ENCODE measurements at regions not wholly inside any gene's neighbourhood (a gene's known extent, or its start where the extent isn't known, plus 50 kb on each side); places are given as distances from the start of the nearest gene placed in this dataset.

DNA sequence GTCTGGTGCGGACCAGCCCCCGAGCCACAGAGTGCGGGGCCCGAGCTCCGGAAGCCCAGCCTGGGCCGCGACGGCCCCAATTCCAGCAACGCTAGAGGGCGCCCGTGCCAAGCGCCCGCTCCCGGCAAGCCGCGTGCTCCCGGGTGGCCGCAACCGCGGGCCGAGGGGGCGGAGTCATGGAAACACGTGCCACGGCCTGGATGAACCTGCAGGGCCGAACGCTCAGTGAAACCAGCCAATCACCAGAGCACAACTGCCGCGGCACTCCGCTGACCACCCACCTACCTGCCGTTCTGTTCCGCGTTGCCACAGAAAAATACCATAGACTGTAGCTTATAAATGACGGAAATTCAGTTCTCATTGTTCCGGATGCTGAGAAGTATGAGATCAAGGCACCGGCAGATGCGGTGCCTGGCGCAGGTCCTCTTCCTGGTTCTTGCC is 85.7 kb upstream of the FOXC1 start:
- Histone ChIP-seq H3K9ac (ENCODE audit: low read length) (no peak overlapping the region), H2AFZ (ENCODE audit: low read depth, low read length) (peak overlapping the region; percentile 76), H3K36me3 (ENCODE audit: insufficient read depth, low read length) (no peaks in the 10 kb centered on the region), H3K9me3 (ENCODE audit: insufficient read depth, low read depth, low read length) (no peaks in the 10 kb centered on the region), H3K27me3 (ENCODE audit: insufficient read depth, low read length) (peaks cover 14% of the 10 kb centered on the region), H3K4me1 (ENCODE audit: insufficient read depth, low read length) (peaks cover 8% of the 10 kb centered on the region), H4K20me1 (ENCODE audit: insufficient read depth, low read length) (no peaks in the 10 kb centered on the region), H3K4me3 (ENCODE audit: insufficient read depth, low read depth, low read length) (peak overlapping the region; percentile 13), H3K4me2 (ENCODE audit: low read length) (peak overlapping the region; percentile 65), H3K79me2 (ENCODE audit: insufficient read depth, low read length) (no peaks in the 10 kb centered on the region), H3K27ac (ENCODE audit: low read depth, low read length) (no peak overlapping the region)
- DNase-seq (ENCODE audit: low read depth) (peak; percentile 20), FAIRE-seq (no peak)
- no peaks in the 10 kb centered on the region for H3K9me3 Mint-ChIP-seq (ENCODE audit: unreplicated experiment)
- peaks cover 13% of the 10 kb centered on the region for H3K4me1 Mint-ChIP-seq (ENCODE audit: low read depth, unreplicated experiment)
- H3K27ac Mint-ChIP-seq (ENCODE audit: unreplicated experiment) = no peak overlapping the region
- H3K4me3 Mint-ChIP-seq (ENCODE audit: unreplicated experiment) = no peak overlapping the region
- H3K27me3 Mint-ChIP-seq (ENCODE audit: low read depth, unreplicated experiment) = peaks cover 28% of the 10 kb centered on the region
- TF ChIP-seq, protein P1, sequence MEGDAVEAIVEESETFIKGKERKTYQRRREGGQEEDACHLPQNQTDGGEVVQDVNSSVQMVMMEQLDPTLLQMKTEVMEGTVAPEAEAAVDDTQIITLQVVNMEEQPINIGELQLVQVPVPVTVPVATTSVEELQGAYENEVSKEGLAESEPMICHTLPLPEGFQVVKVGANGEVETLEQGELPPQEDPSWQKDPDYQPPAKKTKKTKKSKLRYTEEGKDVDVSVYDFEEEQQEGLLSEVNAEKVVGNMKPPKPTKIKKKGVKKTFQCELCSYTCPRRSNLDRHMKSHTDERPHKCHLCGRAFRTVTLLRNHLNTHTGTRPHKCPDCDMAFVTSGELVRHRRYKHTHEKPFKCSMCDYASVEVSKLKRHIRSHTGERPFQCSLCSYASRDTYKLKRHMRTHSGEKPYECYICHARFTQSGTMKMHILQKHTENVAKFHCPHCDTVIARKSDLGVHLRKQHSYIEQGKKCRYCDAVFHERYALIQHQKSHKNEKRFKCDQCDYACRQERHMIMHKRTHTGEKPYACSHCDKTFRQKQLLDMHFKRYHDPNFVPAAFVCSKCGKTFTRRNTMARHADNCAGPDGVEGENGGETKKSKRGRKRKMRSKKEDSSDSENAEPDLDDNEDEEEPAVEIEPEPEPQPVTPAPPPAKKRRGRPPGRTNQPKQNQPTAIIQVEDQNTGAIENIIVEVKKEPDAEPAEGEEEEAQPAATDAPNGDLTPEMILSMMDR (IDR thresholded peaks at IDR 0.05; ENCODE audit: insufficient read depth, low read depth, low read length) = peak; percentile 34
- no peak for TF ChIP-seq EZH2 (IDR thresholded peaks at IDR 0.05; ENCODE audit: insufficient read depth, low read length)
- no peaks in the 10 kb centered on the region for H3K36me3 Mint-ChIP-seq (ENCODE audit: low read depth, unreplicated experiment)

DNA sequence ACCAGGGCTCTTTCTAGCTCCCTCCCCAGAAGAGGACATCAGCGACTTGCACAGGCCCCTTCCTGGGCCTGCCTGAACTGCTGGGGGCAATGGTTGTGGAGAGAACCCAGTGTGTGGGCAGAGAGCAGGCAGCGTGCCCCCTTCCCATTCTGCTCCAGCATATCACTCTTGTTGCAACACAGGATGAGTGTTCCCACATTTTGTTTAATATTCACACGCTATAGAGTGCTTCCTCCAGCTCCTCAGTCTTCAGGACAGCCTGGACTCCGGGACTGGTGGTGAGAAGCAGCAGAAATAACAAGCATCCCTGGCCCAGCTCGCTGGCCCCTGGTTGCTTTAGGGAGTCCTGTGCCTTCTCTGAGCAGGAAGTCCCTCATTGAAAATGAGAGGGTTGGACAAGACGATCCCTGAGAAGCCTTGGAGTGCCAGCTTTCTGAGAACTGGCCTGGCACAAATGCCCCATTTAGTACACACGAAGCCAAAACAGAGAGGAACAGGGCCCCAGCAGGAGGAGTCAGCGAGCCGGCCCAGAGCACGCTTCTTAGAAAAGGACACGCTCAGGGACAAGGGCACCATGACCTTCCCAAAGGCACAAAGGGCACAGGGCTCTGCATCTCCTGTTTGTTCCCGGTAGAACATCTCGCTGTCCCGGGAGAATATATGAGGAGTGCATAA is 84.2 kb upstream of the FOXC1 start:
- H3K4me2 ChIP-seq (ENCODE audit: low read length) = no peak overlapping the region
- no peak for FAIRE-seq
- Mint-ChIP-seq H3K36me3 (ENCODE audit: low read depth, unreplicated experiment) (no peaks in the 10 kb centered on the region), H3K27me3 (ENCODE audit: low read depth, unreplicated experiment) (peaks cover 23% of the 10 kb centered on the region), H3K9me3 (ENCODE audit: unreplicated experiment) (no peaks in the 10 kb centered on the region), H3K4me3 (ENCODE audit: unreplicated experiment) (no peak overlapping the region), H3K4me1 (ENCODE audit: low read depth, unreplicated experiment) (peaks cover 13% of the 10 kb centered on the region), H3K27ac (ENCODE audit: unreplicated experiment) (no peak overlapping the region)
- H3K4me3 ChIP-seq (ENCODE audit: insufficient read depth, low read depth, low read length) = no peak overlapping the region
- peaks cover 15% of the 10 kb centered on the region for H3K27me3 ChIP-seq (ENCODE audit: insufficient read depth, low read length)
- H4K20me1 ChIP-seq (ENCODE audit: insufficient read depth, low read length) = no peaks in the 10 kb centered on the region
- no peaks in the 10 kb centered on the region for H3K79me2 ChIP-seq (ENCODE audit: insufficient read depth, low read length)
- no peak overlapping the region for H3K9ac ChIP-seq (ENCODE audit: low read length)
- DNase-seq (ENCODE audit: low read depth) = no peak
- no peaks in the 10 kb centered on the region for H3K9me3 ChIP-seq (ENCODE audit: insufficient read depth, low read depth, low read length)
- TF ChIP-seq, protein P1 (IDR thresholded peaks at IDR 0.05; ENCODE audit: insufficient read depth, low read depth, low read length) = no peak
- no peak for TF ChIP-seq EZH2 (IDR thresholded peaks at IDR 0.05; ENCODE audit: insufficient read depth, low read length)
- H2AFZ ChIP-seq (ENCODE audit: low read depth, low read length) = no peak overlapping the region
- H3K36me3 ChIP-seq (ENCODE audit: insufficient read depth, low read length) = no peaks in the 10 kb centered on the region
- H3K27ac ChIP-seq (ENCODE audit: low read depth, low read length) = no peak overlapping the region
- peaks cover 8% of the 10 kb centered on the region for H3K4me1 ChIP-seq (ENCODE audit: insufficient read depth, low read length)

DNA sequence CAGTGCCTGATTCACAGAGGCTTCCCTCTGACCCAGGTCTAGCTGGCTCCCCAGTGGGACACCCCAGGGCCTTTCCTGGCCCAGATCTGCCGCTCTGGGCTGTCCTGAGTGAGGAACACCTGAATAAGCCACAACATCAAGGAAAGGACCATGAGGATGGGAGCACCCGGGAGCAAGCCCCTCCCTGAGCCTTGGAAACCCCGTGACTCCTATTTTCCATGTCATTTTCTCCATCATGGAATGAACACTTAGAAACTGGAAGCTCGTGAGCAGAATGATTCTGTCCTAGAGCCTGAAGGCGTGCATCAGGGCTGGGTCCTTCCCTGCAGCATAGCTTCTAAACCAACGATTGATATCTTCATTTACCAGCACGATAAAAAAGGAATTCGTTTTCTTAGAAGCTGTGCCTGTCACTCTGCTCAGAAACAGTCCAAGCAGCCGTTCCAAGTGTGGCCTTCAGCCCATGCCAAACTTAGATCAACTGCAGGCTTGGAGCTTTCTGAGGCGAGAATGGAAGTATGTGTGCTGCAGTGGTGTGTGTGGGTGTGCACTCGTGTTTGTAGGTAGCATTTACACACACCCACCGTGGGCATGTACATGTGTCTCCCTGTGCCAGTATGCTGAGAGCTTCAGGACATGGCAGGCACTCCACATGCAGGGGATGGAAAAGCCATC is 83.2 kb upstream of the FOXC1 start:
- Histone ChIP-seq H3K79me2 (ENCODE audit: insufficient read depth, low read length) (no peaks in the 10 kb centered on the region), H3K27ac (ENCODE audit: low read depth, low read length) (no peak overlapping the region), H3K9ac (ENCODE audit: low read length) (no peak overlapping the region), H4K20me1 (ENCODE audit: insufficient read depth, low read length) (no peaks in the 10 kb centered on the region), H3K27me3 (ENCODE audit: insufficient read depth, low read length) (peaks cover 15% of the 10 kb centered on the region), H3K9me3 (ENCODE audit: insufficient read depth, low read depth, low read length) (no peaks in the 10 kb centered on the region), H3K36me3 (ENCODE audit: insufficient read depth, low read length) (no peaks in the 10 kb centered on the region), H3K4me2 (ENCODE audit: low read length) (peak overlapping the region; percentile 55), H3K4me3 (ENCODE audit: insufficient read depth, low read depth, low read length) (no peak overlapping the region), H3K4me1 (ENCODE audit: insufficient read depth, low read length) (peaks cover 8% of the 10 kb centered on the region), H2AFZ (ENCODE audit: low read depth, low read length) (peak overlapping the region; percentile 18)
- Mint-ChIP-seq H3K4me3 (ENCODE audit: unreplicated experiment) (no peak overlapping the region), H3K9me3 (ENCODE audit: unreplicated experiment) (no peaks in the 10 kb centered on the region), H3K36me3 (ENCODE audit: low read depth, unreplicated experiment) (no peaks in the 10 kb centered on the region), H3K27ac (ENCODE audit: unreplicated experiment) (no peak overlapping the region), H3K27me3 (ENCODE audit: low read depth, unreplicated experiment) (peaks cover 18% of the 10 kb centered on the region), H3K4me1 (ENCODE audit: low read depth, unreplicated experiment) (peaks cover 13% of the 10 kb centered on the region)
- TF ChIP-seq EZH2 (IDR thresholded peaks at IDR 0.05; ENCODE audit: insufficient read depth, low read length) = no peak
- TF ChIP-seq, protein P1 (IDR thresholded peaks at IDR 0.05; ENCODE audit: insufficient read depth, low read depth, low read length) = no peak
- DNase-seq (ENCODE audit: low read depth) = peak; percentile 9
- FAIRE-seq = no peak

Measured in astrocyte (in vitro differentiated cells and primary cell).